ENCODE measurements at regions not wholly inside any gene's neighbourhood (a gene's known extent, or its start where the extent isn't known, plus 50 kb on each side); places are given as distances from the start of the nearest gene placed in this dataset.

GRCh38 chr2:5937851-5938565 is 245.8 kb downstream of the SOX11 start:
- in situ Hi-C loops (cut with HindIII; ENCODE audit: low pct_unique_long_range_greater_than_20kb, low sequenced_read_pairs) = no loop called here
- DNase-seq (ENCODE audit: low read depth, low spot score) = no peak

- DNase-seq (ENCODE audit: low read depth, low spot score) = no peak
Measured at GRCh38 chr2:5938566-5938896, 246.3 kb downstream of the SOX11 start.

GRCh38 chr2:5939553-5939952 is 247.4 kb downstream of the SOX11 start:
- DNase-seq (ENCODE audit: low read depth, low spot score) = no peak
- in situ Hi-C loops (cut with HindIII; ENCODE audit: low pct_unique_long_range_greater_than_20kb, low sequenced_read_pairs) = no loop called here

More at GRCh38 chr2:5938566-5938896, 246.3 kb downstream of the SOX11 start:
- in situ Hi-C loops (cut with HindIII; ENCODE audit: low pct_unique_long_range_greater_than_20kb, low sequenced_read_pairs) = no loop called here

GRCh38 chr2:5940596-5941535 is 248.7 kb downstream of the SOX11 start:
- DNase-seq (ENCODE audit: low read depth, low spot score) = no peak
- in situ Hi-C loops (cut with HindIII; ENCODE audit: low pct_unique_long_range_greater_than_20kb, low sequenced_read_pairs) = no loop called here

GRCh38 chr2:5942204-5942603 is 250.0 kb downstream of the SOX11 start:
- in situ Hi-C loops (cut with HindIII; ENCODE audit: low pct_unique_long_range_greater_than_20kb, low sequenced_read_pairs) = no loop called here
- DNase-seq (ENCODE audit: low read depth, low spot score) = no peak

- in situ Hi-C loops (cut with HindIII; ENCODE audit: low pct_unique_long_range_greater_than_20kb, low sequenced_read_pairs) = no loop called here
- DNase-seq (ENCODE audit: low read depth, low spot score) = no peak
Measured at GRCh38 chr2:5945742-5946141, 253.6 kb downstream of the SOX11 start.

- in situ Hi-C loops (cut with HindIII; ENCODE audit: low pct_unique_long_range_greater_than_20kb, low sequenced_read_pairs) = no loop called here
- no peak for DNase-seq (ENCODE audit: low read depth, low spot score)
Measured at GRCh38 chr2:5946225-5947115, 254.3 kb downstream of the SOX11 start.

- no peak for DNase-seq (ENCODE audit: low read depth, low spot score)
- in situ Hi-C loops (cut with HindIII; ENCODE audit: low pct_unique_long_range_greater_than_20kb, low sequenced_read_pairs) = no loop called here
Measured at GRCh38 chr2:5950736-5951135, 258.6 kb downstream of the SOX11 start.

GRCh38 chr2:5951471-5951870 is 259.3 kb downstream of the SOX11 start:
- no peak for DNase-seq (ENCODE audit: low read depth, low spot score)
- in situ Hi-C loops (cut with HindIII; ENCODE audit: low pct_unique_long_range_greater_than_20kb, low sequenced_read_pairs) = no loop called here

GRCh38 chr2:5953525-5953924 is 261.3 kb downstream of the SOX11 start:
- in situ Hi-C loops (cut with HindIII; ENCODE audit: low pct_unique_long_range_greater_than_20kb, low sequenced_read_pairs) = no loop called here
- no peak for DNase-seq (ENCODE audit: low read depth, low spot score)

- no peak for DNase-seq (ENCODE audit: low read depth, low spot score)
- in situ Hi-C loops (cut with HindIII; ENCODE audit: low pct_unique_long_range_greater_than_20kb, low sequenced_read_pairs) = no loop called here
Measured at GRCh38 chr2:5954509-5954908, 262.3 kb downstream of the SOX11 start.

- no peak for DNase-seq (ENCODE audit: low read depth, low spot score)
Measured at GRCh38 chr2:5955921-5956320, 263.7 kb downstream of the SOX11 start.

GRCh38 chr2:5959836-5960820 is 267.9 kb downstream of the SOX11 start:
- in situ Hi-C loops (cut with HindIII; ENCODE audit: low pct_unique_long_range_greater_than_20kb, low sequenced_read_pairs) = no loop called here
- DNase-seq (ENCODE audit: low read depth, low spot score) = no peak

More at GRCh38 chr2:5955921-5956320, 263.7 kb downstream of the SOX11 start:
- in situ Hi-C loops (cut with HindIII; ENCODE audit: low pct_unique_long_range_greater_than_20kb, low sequenced_read_pairs) = no loop called here

- DNase-seq (ENCODE audit: low read depth, low spot score) = no peak
- in situ Hi-C loops (cut with HindIII; ENCODE audit: low pct_unique_long_range_greater_than_20kb, low sequenced_read_pairs) = no loop called here
Measured at GRCh38 chr2:5967506-5967905, 275.3 kb downstream of the SOX11 start.

GRCh38 chr2:5969303-5969702 is 277.1 kb downstream of the SOX11 start:
- no peak for DNase-seq (ENCODE audit: low read depth, low spot score)
- in situ Hi-C loops (cut with HindIII; ENCODE audit: low pct_unique_long_range_greater_than_20kb, low sequenced_read_pairs) = no loop called here

- in situ Hi-C loops (cut with HindIII; ENCODE audit: low pct_unique_long_range_greater_than_20kb, low sequenced_read_pairs) = no loop called here
- no peak for DNase-seq (ENCODE audit: low read depth, low spot score)
Measured at GRCh38 chr2:5970347-5970746, 278.2 kb downstream of the SOX11 start.

GRCh38 chr2:5974477-5974876 is 282.3 kb downstream of the SOX11 start:
- DNase-seq (ENCODE audit: low read depth, low spot score) = no peak
- in situ Hi-C loops (cut with HindIII; ENCODE audit: low pct_unique_long_range_greater_than_20kb, low sequenced_read_pairs) = no loop called here

Measured in SK-MEL-5 (cell line).